Endothelial cell (in vitro differentiated cells): ENCODE measurements at regions not wholly inside any gene's neighbourhood (a gene's known extent, or its start where the extent isn't known, plus 50 kb on each side); places are given as distances from the start of the nearest gene placed in this dataset.
"Not testable (repeated sequence)": the region's sequence is repeated elsewhere in the genome, so short reads cannot be mapped to it uniquely, and the experiment has no call there.

ENCODE experiments used
- DNase-seq: peaks from one replicate; pipeline ENCODE4 v3.0.0; 2021; ENCODE audit warnings: low spot score
- H3K27ac Mint-ChIP-seq: one replicate; pipeline ENCODE4 v1.8.0; 2021; ENCODE audit warnings: mixed read lengths, inconsistent platforms; ENCODE audit not compliant: unreplicated experiment
- H3K27me3 Mint-ChIP-seq: one replicate; pipeline ENCODE4 v1.8.0; 2021; ENCODE audit warnings: mild to moderate bottlenecking, moderate library complexity, mixed read lengths, inconsistent platforms; ENCODE audit not compliant: unreplicated experiment
- H3K36me3 Mint-ChIP-seq: one replicate; pipeline ENCODE4 v1.8.0; 2021; ENCODE audit warnings: mild to moderate bottlenecking, low read depth, mixed read lengths, inconsistent platforms; ENCODE audit not compliant: unreplicated experiment
- H3K4me1 Mint-ChIP-seq: one replicate; pipeline ENCODE4 v1.8.0; 2021; ENCODE audit warnings: mild to moderate bottlenecking, mixed read lengths, inconsistent platforms; ENCODE audit not compliant: unreplicated experiment
- H3K4me3 Mint-ChIP-seq: one replicate; pipeline ENCODE4 v1.8.0; 2021; ENCODE audit warnings: mild to moderate bottlenecking, mixed read lengths, inconsistent platforms; ENCODE audit not compliant: unreplicated experiment
- H3K9me3 Mint-ChIP-seq: one replicate; pipeline ENCODE4 v1.8.0; 2021; ENCODE audit warnings: mixed read lengths, inconsistent platforms; ENCODE audit not compliant: unreplicated experiment
- CTCF ChIP-seq: fragments of 200-600 bp; sonication (generic); IDR thresholded peaks from one replicate; pipeline ENCODE4 v1.5.0; 2021; ENCODE audit warnings: antibody characterized with exemption; ENCODE audit not compliant: unreplicated experiment

GRCh38 chr10:45056806-45057205 lies 56.1 kb downstream of the ZNF22 start:
- not testable (repeated sequence) for H3K36me3 Mint-ChIP-seq, DNase-seq, H3K4me3 Mint-ChIP-seq, H3K27me3 Mint-ChIP-seq, H3K9me3 Mint-ChIP-seq, H3K27ac Mint-ChIP-seq
- peaks cover 13% of the 10 kb centered on the region for H3K4me1 Mint-ChIP-seq

- Mint-ChIP-seq H3K27ac (peak overlapping the region; percentile 55), H3K4me1 (peaks cover 13% of the 10 kb centered on the region), H3K9me3 (no peaks in the 10 kb centered on the region)
These were observed 57.9 kb downstream of the ZNF22 start for GRCh38 chr10:45058580-45058979.

GRCh38 chr10:45058992-45059561 lies 58.4 kb downstream of the ZNF22 start:
- no peak overlapping the region for H3K4me3 Mint-ChIP-seq
- H3K27ac Mint-ChIP-seq = peak overlapping the region; percentile 55
- TF ChIP-seq CTCF = no peak
- peaks cover 2% of the 10 kb centered on the region for H3K36me3 Mint-ChIP-seq
- H3K27me3 Mint-ChIP-seq = peaks cover 6% of the 10 kb centered on the region
- no peak for DNase-seq
- peaks cover 13% of the 10 kb centered on the region for H3K4me1 Mint-ChIP-seq
- no peaks in the 10 kb centered on the region for H3K9me3 Mint-ChIP-seq

More at GRCh38 chr10:45058580-45058979, 57.9 kb downstream of the ZNF22 start:
- Mint-ChIP-seq H3K36me3 (peaks cover 2% of the 10 kb centered on the region), H3K27me3 (peaks cover 6% of the 10 kb centered on the region), H3K4me3 (no peak overlapping the region)
- no peak for TF ChIP-seq CTCF
- DNase-seq = no peak

GRCh38 chr10:45059632-45060031 lies 58.9 kb downstream of the ZNF22 start:
- no peak for DNase-seq
- H3K4me1 Mint-ChIP-seq = peaks cover 13% of the 10 kb centered on the region

GRCh38 chr10:45061982-45062381 lies 61.3 kb downstream of the ZNF22 start:
- no peak for TF ChIP-seq CTCF
- Mint-ChIP-seq H3K27ac (no peak overlapping the region), H3K9me3 (no peaks in the 10 kb centered on the region), H3K36me3 (peaks cover 2% of the 10 kb centered on the region), H3K4me1 (peaks cover 13% of the 10 kb centered on the region), H3K4me3 (no peak overlapping the region), H3K27me3 (peaks cover 6% of the 10 kb centered on the region)
- no peak for DNase-seq

More at GRCh38 chr10:45059632-45060031, 58.9 kb downstream of the ZNF22 start:
- H3K27me3 Mint-ChIP-seq = peaks cover 6% of the 10 kb centered on the region
- TF ChIP-seq CTCF = no peak
- H3K4me3 Mint-ChIP-seq = peak overlapping the region; percentile 57
- H3K27ac Mint-ChIP-seq = no peak overlapping the region
- no peaks in the 10 kb centered on the region for H3K9me3 Mint-ChIP-seq
- H3K36me3 Mint-ChIP-seq = peaks cover 2% of the 10 kb centered on the region
